ENCODE measurements at regions not wholly inside any gene's neighbourhood (a gene's known extent, or its start where the extent isn't known, plus 50 kb on each side); places are given as distances from the start of the nearest gene placed in this dataset.

DNA sequence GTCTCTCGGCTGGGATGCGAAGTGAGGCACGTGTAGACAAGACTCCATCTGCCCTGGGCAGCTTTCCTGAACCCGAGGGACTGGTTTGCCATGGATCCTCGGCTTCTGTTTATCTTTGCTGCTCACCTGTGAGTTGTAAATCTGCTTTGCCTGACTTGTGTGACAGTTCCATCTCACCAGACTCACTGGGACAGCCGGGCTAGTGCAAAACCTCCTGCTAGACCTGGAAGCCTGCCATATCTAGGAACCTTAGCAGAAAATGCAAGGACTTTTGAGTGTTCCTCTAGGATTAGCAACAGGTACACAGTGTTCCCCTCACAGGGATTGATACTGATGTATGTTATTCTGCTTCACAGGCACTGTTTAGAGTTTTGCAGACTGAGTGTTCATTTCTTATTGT, 218.6 kb downstream of the URB2 start:
- no peak overlapping the region for H3K27ac ChIP-seq
- H3K4me3 ChIP-seq (ENCODE audit: low read depth, low read length) = no peak overlapping the region
- TF ChIP-seq, protein P1, sequence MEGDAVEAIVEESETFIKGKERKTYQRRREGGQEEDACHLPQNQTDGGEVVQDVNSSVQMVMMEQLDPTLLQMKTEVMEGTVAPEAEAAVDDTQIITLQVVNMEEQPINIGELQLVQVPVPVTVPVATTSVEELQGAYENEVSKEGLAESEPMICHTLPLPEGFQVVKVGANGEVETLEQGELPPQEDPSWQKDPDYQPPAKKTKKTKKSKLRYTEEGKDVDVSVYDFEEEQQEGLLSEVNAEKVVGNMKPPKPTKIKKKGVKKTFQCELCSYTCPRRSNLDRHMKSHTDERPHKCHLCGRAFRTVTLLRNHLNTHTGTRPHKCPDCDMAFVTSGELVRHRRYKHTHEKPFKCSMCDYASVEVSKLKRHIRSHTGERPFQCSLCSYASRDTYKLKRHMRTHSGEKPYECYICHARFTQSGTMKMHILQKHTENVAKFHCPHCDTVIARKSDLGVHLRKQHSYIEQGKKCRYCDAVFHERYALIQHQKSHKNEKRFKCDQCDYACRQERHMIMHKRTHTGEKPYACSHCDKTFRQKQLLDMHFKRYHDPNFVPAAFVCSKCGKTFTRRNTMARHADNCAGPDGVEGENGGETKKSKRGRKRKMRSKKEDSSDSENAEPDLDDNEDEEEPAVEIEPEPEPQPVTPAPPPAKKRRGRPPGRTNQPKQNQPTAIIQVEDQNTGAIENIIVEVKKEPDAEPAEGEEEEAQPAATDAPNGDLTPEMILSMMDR (IDR thresholded peaks at IDR 0.05; ENCODE audit: low read depth, low read length) = no peak
- no peaks in the 10 kb centered on the region for H3K27me3 ChIP-seq (ENCODE audit: insufficient read depth, low read depth, severe bottlenecking)
- H3K36me3 ChIP-seq = no peaks in the 10 kb centered on the region
- no peak for DNase-seq
- H3K9me3 ChIP-seq (ENCODE audit: severe bottlenecking) = no peaks in the 10 kb centered on the region

DNA sequence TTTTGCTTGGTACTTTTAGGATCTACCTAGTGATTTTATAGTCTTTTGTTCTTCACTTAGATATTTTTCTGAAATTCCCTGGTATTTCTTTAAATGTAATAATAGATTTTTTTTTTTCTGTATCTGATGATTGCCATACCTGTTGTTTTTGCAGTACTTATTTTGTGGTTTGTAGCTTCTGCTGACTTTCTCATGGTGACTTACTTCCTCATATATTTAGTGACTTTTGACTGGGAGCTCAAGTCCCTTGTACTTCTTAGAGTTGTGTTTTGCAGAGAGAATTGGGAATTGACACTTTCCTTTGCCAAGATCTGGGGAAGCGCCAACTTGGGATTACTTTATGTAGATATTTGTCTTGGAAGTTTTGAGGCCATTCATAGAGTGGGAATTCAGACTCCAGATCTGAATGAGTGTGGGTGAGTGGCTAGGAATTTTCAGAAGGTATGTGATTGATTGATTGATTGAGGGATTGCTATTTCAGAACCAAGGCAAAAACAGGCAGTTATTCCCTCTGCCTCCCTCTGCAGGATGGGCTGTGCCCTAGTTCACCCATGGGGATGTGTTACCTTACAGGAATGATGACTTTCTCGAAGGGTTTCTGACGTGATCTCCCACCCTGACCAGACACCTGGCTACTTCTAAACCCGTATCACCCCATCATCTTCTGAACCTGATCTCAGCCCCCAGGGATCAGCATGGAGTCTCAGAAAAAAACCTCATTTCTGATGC, 219.5 kb downstream of the URB2 start:
- DNase-seq = no peak
- TF ChIP-seq, protein P1 (IDR thresholded peaks at IDR 0.05; ENCODE audit: low read depth, low read length) = no peak
- H3K27me3 ChIP-seq (ENCODE audit: insufficient read depth, low read depth, severe bottlenecking) = no peaks in the 10 kb centered on the region
- H3K36me3 ChIP-seq = no peaks in the 10 kb centered on the region
- no peak overlapping the region for H3K4me3 ChIP-seq (ENCODE audit: low read depth, low read length)
- H3K9me3 ChIP-seq (ENCODE audit: severe bottlenecking) = no peaks in the 10 kb centered on the region
- H3K27ac ChIP-seq = no peak overlapping the region

DNA sequence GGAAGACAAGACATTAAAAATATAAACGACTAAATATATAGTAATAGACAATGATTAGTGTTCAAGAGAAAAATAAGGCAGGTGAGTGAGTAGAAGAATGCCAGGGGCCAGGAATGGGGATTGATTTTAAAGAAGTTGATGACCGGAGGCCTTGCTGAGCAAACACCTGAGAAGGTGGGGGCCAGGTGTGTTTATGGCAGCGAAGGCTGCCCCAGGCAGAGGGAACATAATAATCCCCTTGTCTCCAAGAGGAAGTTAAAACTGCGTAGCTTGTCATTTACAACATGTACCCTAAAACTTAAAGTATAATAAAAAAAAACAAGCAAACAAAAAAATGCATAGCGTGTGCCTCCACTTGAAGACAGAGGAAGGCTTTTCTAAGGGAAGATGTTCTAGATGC, 220.3 kb downstream of the URB2 start:
- Histone ChIP-seq H3K27ac (no peak overlapping the region), H3K27me3 (ENCODE audit: insufficient read depth, low read depth, severe bottlenecking) (no peaks in the 10 kb centered on the region), H3K4me3 (ENCODE audit: low read depth, low read length) (no peak overlapping the region), H3K36me3 (no peaks in the 10 kb centered on the region), H3K9me3 (ENCODE audit: severe bottlenecking) (no peaks in the 10 kb centered on the region)
- DNase-seq = no peak
- TF ChIP-seq, protein P1 (IDR thresholded peaks at IDR 0.05; ENCODE audit: low read depth, low read length) = no peak

DNA sequence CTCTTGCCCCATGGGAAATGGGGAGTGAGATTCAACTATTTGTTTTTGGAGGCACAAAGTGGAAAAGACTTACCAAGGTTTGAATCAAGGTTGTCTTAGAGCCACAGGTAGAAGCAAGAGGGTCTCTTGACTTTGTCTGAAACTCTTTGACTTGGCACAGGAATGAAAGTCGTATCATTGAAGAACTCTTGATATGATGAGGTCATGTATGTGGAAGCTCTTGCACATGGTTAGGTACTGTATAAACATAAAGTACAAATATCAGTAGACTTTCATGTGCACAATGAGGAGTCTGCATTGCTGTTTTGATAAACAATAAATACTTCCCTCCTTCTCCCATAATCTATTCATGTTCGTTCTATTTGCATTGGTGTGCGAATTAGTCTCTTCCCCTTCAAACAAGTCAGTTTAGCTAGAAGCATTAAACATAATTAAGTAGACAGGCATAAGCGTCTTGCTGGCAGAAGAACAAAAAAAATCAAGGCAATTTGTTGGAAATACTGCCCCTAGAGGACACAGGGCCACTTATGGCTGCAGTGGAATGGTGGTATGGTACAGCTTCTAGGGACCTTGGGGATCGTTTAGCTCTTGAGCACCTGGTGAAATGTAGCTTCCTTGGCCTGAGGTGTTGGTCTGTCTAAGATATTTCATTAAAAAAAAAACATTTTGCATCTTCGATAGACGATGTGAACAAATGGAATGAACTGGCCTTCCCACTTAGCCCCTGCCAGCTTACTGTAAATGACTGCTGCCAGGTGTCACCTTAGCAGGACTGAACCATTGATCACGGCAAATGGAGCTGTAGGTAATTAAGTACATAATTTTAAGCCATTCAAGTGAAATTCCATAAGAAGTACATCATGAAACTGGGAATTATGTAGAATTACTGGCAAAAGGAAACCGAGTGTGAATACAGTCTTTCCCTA, 218.0 kb upstream of the GALNT2 start:
- Histone ChIP-seq H3K36me3 (no peaks in the 10 kb centered on the region), H3K4me3 (ENCODE audit: low read depth, low read length) (no peak overlapping the region), H3K9me3 (ENCODE audit: severe bottlenecking) (no peaks in the 10 kb centered on the region), H3K27ac (no peak overlapping the region), H3K27me3 (ENCODE audit: insufficient read depth, low read depth, severe bottlenecking) (no peaks in the 10 kb centered on the region)
- TF ChIP-seq, protein P1 (IDR thresholded peaks at IDR 0.05; ENCODE audit: low read depth, low read length) = peak; percentile 58
- peak; percentile 16 for DNase-seq

DNA sequence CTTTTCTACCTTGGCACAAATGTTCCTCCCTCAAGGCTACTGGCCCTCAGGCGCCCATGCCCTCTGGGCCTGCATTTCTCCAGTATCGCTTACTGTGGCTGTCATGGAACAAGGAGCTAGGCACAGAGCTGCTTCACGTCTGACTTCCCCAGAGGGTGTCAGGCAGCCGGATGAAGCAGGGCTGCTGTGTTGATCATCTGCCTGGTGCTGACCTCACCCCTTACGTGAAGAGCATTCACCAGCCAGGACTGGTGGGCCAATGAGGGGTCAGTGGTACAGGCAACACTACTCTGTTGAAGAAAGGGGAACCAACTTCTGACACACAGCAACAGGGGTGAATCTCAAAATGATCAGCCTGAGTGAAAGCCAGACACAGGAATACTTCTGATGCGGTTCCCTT, 215.5 kb upstream of the GALNT2 start:
- Histone ChIP-seq H3K27ac (no peak overlapping the region), H3K36me3 (no peaks in the 10 kb centered on the region), H3K4me3 (ENCODE audit: low read depth, low read length) (no peak overlapping the region), H3K27me3 (ENCODE audit: insufficient read depth, low read depth, severe bottlenecking) (no peaks in the 10 kb centered on the region), H3K9me3 (ENCODE audit: severe bottlenecking) (no peaks in the 10 kb centered on the region)
- TF ChIP-seq, protein P1 (IDR thresholded peaks at IDR 0.05; ENCODE audit: low read depth, low read length) = no peak
- DNase-seq = no peak

All from WERI-Rb-1 (cell line).